IMR-90 (cell line): ENCODE measurements at regions not wholly inside any gene's neighbourhood (a gene's known extent, or its start where the extent isn't known, plus 50 kb on each side); places are given as distances from the start of the nearest gene placed in this dataset.

Source experiments
- ATAC-seq: fragments of 200-7000 bp; cut with Tn5 transposase; 2 replicates; pipeline ENCODE4 v1.9.1; 2020; ENCODE audit warnings: low read depth, mild to moderate bottlenecking, moderate library complexity
- BruUV-seq: library from RNA; stranded (reverse); fragments of 400-500 nt; replicated peaks from 2 replicates; lab custom pipeline; 2021; lab: Mats Ljungman, UMichigan
- CTCF ChIA-PET: fragments of 300-600 bp; formaldehyde crosslinking; extraction: SDS; loops from one replicate; lab custom pipeline; 2021; ENCODE audit warnings: antibody characterized with exemption; lab: Yijun Ruan, JAX
- POLR2A ChIA-PET: fragments of 300-600 bp; sonication (Branson Sonifier 250); formaldehyde crosslinking; loops from one replicate; lab custom pipeline; 2022; ENCODE audit warnings: antibody characterized with exemption; ENCODE audit not compliant: unreplicated experiment; lab: Charles Lee
- DNase-seq: peaks from one replicate; pipeline ENCODE4 v3.0.0; 2013
- H2AFZ ChIP-seq: replicated peaks from 2 replicates; pipeline ENCODE3; 2013; ENCODE audit warnings: low read length, mild to moderate bottlenecking; ENCODE audit not compliant: poor library complexity
- H2AK5ac ChIP-seq: 2 replicates; pipeline ENCODE4 v1.6.1; 2013; ENCODE audit warnings: low read depth, low read length, inconsistent platforms
- H2AK9ac ChIP-seq: replicated peaks from 2 replicates; pipeline ENCODE3; 2013; ENCODE audit warnings: mild to moderate bottlenecking, low read depth, low read length, moderate library complexity; ENCODE audit not compliant: poor library complexity
- H2BK120ac ChIP-seq: 2 replicates; pipeline ENCODE4 v1.6.1; 2013; ENCODE audit warnings: low read depth, low read length, inconsistent platforms
- H2BK15ac ChIP-seq: 3 replicates; pipeline ENCODE4 v1.6.1; 2013; ENCODE audit warnings: low read depth, low read length, inconsistent platforms
- H2BK20ac ChIP-seq: 2 replicates; pipeline ENCODE4 v1.6.1; 2013; ENCODE audit warnings: low read depth, mild to moderate bottlenecking, inconsistent platforms, low read length, moderate library complexity
- H2BK5ac ChIP-seq: 2 replicates; pipeline ENCODE4 v1.6.1; 2013; ENCODE audit warnings: mild to moderate bottlenecking, low read depth, low read length, inconsistent platforms; ENCODE audit not compliant: poor library complexity, severe bottlenecking
- H3K14ac ChIP-seq: replicated peaks from 2 replicates; pipeline ENCODE4 v1.6.1; 2013; ENCODE audit warnings: low read depth, low read length, inconsistent platforms
- H3K18ac ChIP-seq: 2 replicates; pipeline ENCODE4 v1.6.1; 2013; ENCODE audit warnings: low read depth, low read length, control low read depth
- H3K23ac ChIP-seq: 2 replicates; pipeline ENCODE4 v1.6.1; 2013; ENCODE audit warnings: low read depth, low read length, inconsistent platforms
- H3K27ac ChIP-seq: 2 replicates; pipeline ENCODE4 v1.5.1; 2013; ENCODE audit warnings: mild to moderate bottlenecking, control low read depth, low read length; ENCODE audit not compliant: insufficient read depth
- H3K27me3 ChIP-seq: 2 replicates; pipeline ENCODE4 v1.6.1; 2013; ENCODE audit warnings: low read length; ENCODE audit not compliant: control insufficient read depth, insufficient read depth
- H3K36me3 ChIP-seq: 2 replicates; pipeline ENCODE4 v1.6.1; 2013; ENCODE audit warnings: low read length, mixed read lengths; ENCODE audit not compliant: control insufficient read depth, insufficient read depth
- H3K4ac ChIP-seq: 2 replicates; pipeline ENCODE4 v1.6.1; 2013; ENCODE audit warnings: low read depth, low read length, inconsistent platforms
- H3K4me1 ChIP-seq: 2 replicates; pipeline ENCODE4 v1.6.1; 2013; ENCODE audit warnings: low read length, mixed read lengths; ENCODE audit not compliant: control insufficient read depth, insufficient read depth
- H3K4me2 ChIP-seq: 2 replicates; pipeline ENCODE4 v1.6.1; 2013; ENCODE audit warnings: low read depth, mild to moderate bottlenecking, control low read depth, low read length, moderate library complexity
- H3K4me3 ChIP-seq: 2 replicates; pipeline ENCODE4 v1.5.1; 2013; ENCODE audit warnings: low read depth, mild to moderate bottlenecking, control low read depth, low read length, moderate library complexity; ENCODE audit not compliant: insufficient read depth
- H3K56ac ChIP-seq: 2 replicates; pipeline ENCODE4 v1.6.1; 2013; ENCODE audit warnings: low read length, inconsistent platforms; ENCODE audit not compliant: insufficient read depth; ENCODE audit errors: extremely low read depth
- H3K79me1 ChIP-seq, 2 experiments: 2 replicates each; pipeline ENCODE4 v1.6.1; 2013; ENCODE audit warnings: low read length in 2 of 2, inconsistent platforms in 1 of 2, low read depth in 1 of 2
- H3K9ac ChIP-seq: 2 replicates; pipeline ENCODE4 v1.6.1; 2013; ENCODE audit warnings: low read depth, low read length, control low read depth
- H3K9me1 ChIP-seq: 2 replicates; pipeline ENCODE4 v1.6.1; 2013; ENCODE audit warnings: low read length, inconsistent platforms; ENCODE audit not compliant: insufficient read depth
- H3K9me3 ChIP-seq: 2 replicates; pipeline ENCODE4 v1.6.1; 2013; ENCODE audit warnings: low read length; ENCODE audit not compliant: control insufficient read depth, insufficient read depth
- H4K20me1 ChIP-seq: 2 replicates; pipeline ENCODE4 v1.6.1; 2013; ENCODE audit warnings: low read length, inconsistent platforms; ENCODE audit not compliant: insufficient read depth
- H4K5ac ChIP-seq: 2 replicates; pipeline ENCODE4 v1.6.1; 2013; ENCODE audit warnings: mild to moderate bottlenecking, low read depth, low read length, control low read depth
- H4K8ac ChIP-seq, 2 experiments: 2 replicates each; pipeline ENCODE4 v1.6.1; 2013; ENCODE audit warnings: low read depth in 2 of 2, low read length in 2 of 2, control low read depth in 1 of 2, inconsistent platforms in 1 of 2
- H4K91ac ChIP-seq: 2 replicates; pipeline ENCODE4 v1.6.1; 2013; ENCODE audit warnings: low read depth, low read length, inconsistent platforms; ENCODE audit not compliant: insufficient read depth
- ELK1 ChIP-seq: fragments of 150-350 bp; IDR thresholded peaks from 2 replicates; pipeline ENCODE4 v1.6.1; 2016; ENCODE audit warnings: low read depth, mild to moderate bottlenecking, low read length, moderate library complexity, borderline replicate concordance
- MAZ ChIP-seq: IDR thresholded peaks from 2 replicates; pipeline ENCODE4 v1.6.1; 2012; ENCODE audit warnings: low read depth, mild to moderate bottlenecking, low read length, improper control_type of control experiment, moderate library complexity, borderline replicate concordance
- NFE2L2 ChIP-seq: fragments of 150-350 bp; IDR thresholded peaks from 2 replicates; pipeline ENCODE4 v1.6.1; 2016; ENCODE audit warnings: low read depth, mild to moderate bottlenecking, low read length
- POLR2A ChIP-seq: IDR thresholded peaks from 2 replicates; pipeline ENCODE4 v1.6.1; 2012; ENCODE audit warnings: mild to moderate bottlenecking, low read depth, low read length
- RAD21 ChIP-seq: IDR thresholded peaks from 2 replicates; pipeline ENCODE4 v1.6.1; 2012; ENCODE audit warnings: low read length, improper control_type of control experiment
- RCOR1 ChIP-seq: IDR thresholded peaks from 2 replicates; pipeline ENCODE4 v1.6.1; 2012; ENCODE audit warnings: mild to moderate bottlenecking, low read length, improper control_type of control experiment; ENCODE audit not compliant: insufficient replicate concordance
- USF2 ChIP-seq: fragments of 150-350 bp; IDR thresholded peaks from 2 replicates; pipeline ENCODE4 v1.6.1; 2017; ENCODE audit warnings: mild to moderate bottlenecking, antibody characterized with exemption, low read length, low read depth
- dilution Hi-C: fragments of 300-500 bp; cut with HindIII; formaldehyde crosslinking; loops from one replicate; pipeline ENCODE4 v1.14.3; 2018; ENCODE audit warnings: low sequenced_read_pairs; ENCODE audit not compliant: unreplicated experiment
- in situ Hi-C: fragments of 300-500 bp; cut with MboI; formaldehyde crosslinking; loops from 3 replicates; pipeline ENCODE4 v1.14.3; 2019; ENCODE audit warnings: low sequenced_read_pairs, inconsistent platforms, mixed read lengths
- intact Hi-C: fragments of 100-400 bp; cut with micrococcal nuclease; formaldehyde crosslinking; loops from 2 replicates; pipeline ENCODE4 v1.10.0; 2022

DNA sequence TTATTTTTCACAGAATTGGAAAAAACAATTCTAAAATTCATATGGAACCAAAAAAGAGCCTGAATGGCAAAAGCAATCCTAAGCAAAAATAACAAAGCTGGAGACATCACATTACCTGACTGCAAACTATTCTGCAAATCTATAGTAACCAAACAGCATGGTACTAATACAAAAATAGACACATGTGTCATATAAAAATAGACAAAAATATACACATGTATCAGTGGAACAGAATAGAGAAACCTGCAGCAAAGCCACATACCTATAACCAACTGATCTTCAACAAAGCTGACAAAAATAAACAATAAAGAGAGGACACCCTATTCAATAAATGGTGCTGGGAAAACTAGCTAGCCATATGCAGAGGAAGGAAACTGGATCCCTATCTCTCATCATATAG is 259.6 kb downstream of the IGSF11 start:
- no peaks in the 10 kb centered on the region for H3K27me3 ChIP-seq
- ATAC-seq: no peak
- H3K9me1 ChIP-seq: no peaks in the 10 kb centered on the region
- H2BK5ac ChIP-seq: no peak overlapping the region
- no peak overlapping the region for H2BK20ac ChIP-seq
- TF ChIP-seq MAZ (no peak), RAD21 (no peak), USF2 (no peak), RCOR1 (no peak), POLR2A (no peak), ELK1 (no peak), NFE2L2 (no peak)
- H3K9me3 ChIP-seq: no peaks in the 10 kb centered on the region
- H3K4me1 ChIP-seq: no peaks in the 10 kb centered on the region
- no peak for DNase-seq
- in situ Hi-C loops (no loop called here), intact Hi-C loops (no loop called here), dilution Hi-C loops (no loop called here)
- H4K91ac ChIP-seq: no peak overlapping the region
- no peak overlapping the region for H3K27ac ChIP-seq
- no peak overlapping the region for H3K56ac ChIP-seq
- H2AK5ac ChIP-seq: no peak overlapping the region
- H3K4ac ChIP-seq: no peak overlapping the region
- H3K23ac ChIP-seq: no peak overlapping the region
- H2BK120ac ChIP-seq: no peak overlapping the region
- H2AK9ac ChIP-seq: no peak overlapping the region
- no peaks in the 10 kb centered on the region for H3K79me1 ChIP-seq
- H3K14ac ChIP-seq: no peak overlapping the region
- no peak overlapping the region for H4K8ac ChIP-seq
- ChIA-PET CTCF (no interaction called here), POLR2A (no interaction called here)
- no peak overlapping the region for H2AFZ ChIP-seq
- H3K4me2 ChIP-seq: no peak overlapping the region
- no peak overlapping the region for H2BK15ac ChIP-seq
- H3K18ac ChIP-seq: no peak overlapping the region
- H3K36me3 ChIP-seq: no peaks in the 10 kb centered on the region
- BruUV-seq: no TSS peak
- no peak overlapping the region for H4K5ac ChIP-seq
- H3K4me3 ChIP-seq: no peak overlapping the region
- H4K20me1 ChIP-seq: no peaks in the 10 kb centered on the region
- no peak overlapping the region for H3K9ac ChIP-seq
